Kidney (tissue), 13 donors: ENCODE measurements at regions not wholly inside any gene's neighbourhood (a gene's known extent, or its start where the extent isn't known, plus 50 kb on each side); places are given as distances from the start of the nearest gene placed in this dataset.

Experiments
- DNase-seq, 5 donors: peaks; one replicate each; pipeline ENCODE4 v3.0.0-alpha.2; 2013 to 2020
- FAIRE-seq: peaks from 2 replicates; lab custom pipeline; 2012; peaks lifted over from hg19 to GRCh38; lab: Jason Lieb, UNC
- H3K27ac ChIP-seq, 2 donors: one replicate each; pipeline ENCODE4 v1.7.0; 2013; ENCODE audit warnings: low read depth in 2 of 2, low read length in 2 of 2, inconsistent platforms in 1 of 2
- H3K27me3 ChIP-seq: one replicate; pipeline ENCODE4 v1.7.1; 2013; ENCODE audit warnings: low read length, inconsistent platforms; ENCODE audit not compliant: control insufficient read depth, insufficient read depth
- H3K36me3 ChIP-seq, 3 donors: one replicate each; pipeline versions ENCODE4 v1.7.0 to v1.7.1; 2013; ENCODE audit warnings: low read length in 3 of 3, control low read depth in 1 of 3, inconsistent platforms in 1 of 3; ENCODE audit not compliant: insufficient read depth in 3 of 3, control insufficient read depth in 2 of 3
- H3K4me1 ChIP-seq, 3 donors: one replicate each; pipeline versions ENCODE4 v1.7.0 to v1.7.1; 2013; ENCODE audit warnings: low read length in 3 of 3, inconsistent platforms in 1 of 3, low read depth in 1 of 3; ENCODE audit not compliant: control insufficient read depth in 2 of 3, insufficient read depth in 2 of 3
- H3K4me3 ChIP-seq, 3 donors: one replicate each; pipeline versions ENCODE4 v1.7.0 to v1.8.1; 2013; ENCODE audit warnings: low read length in 3 of 3, control low read depth in 1 of 3, inconsistent platforms in 1 of 3
- H3K9ac ChIP-seq, 3 donors: one replicate each; pipeline versions ENCODE4 v1.7.0 to v1.7.1; 2013; ENCODE audit warnings: low read length in 3 of 3, control low read depth in 1 of 3, inconsistent platforms in 1 of 3
- H3K9me3 ChIP-seq, 3 donors: one replicate each; pipeline versions ENCODE4 v1.7.0 to v1.7.1; 2013; ENCODE audit warnings: low read length in 3 of 3, control low read depth in 1 of 3, inconsistent platforms in 1 of 3; ENCODE audit not compliant: control insufficient read depth in 2 of 3, insufficient read depth in 1 of 3
- CTCF ChIP-seq: IDR thresholded peaks from 3 replicates; pipeline ENCODE4 v1.5.1; 2012; ENCODE audit warnings: mild to moderate bottlenecking, moderate library complexity, borderline replicate concordance; ENCODE audit not compliant: insufficient read depth; ENCODE audit errors: extremely low read depth
- intact Hi-C: fragments of 100-400 bp; cut with DNase I; formaldehyde crosslinking; loops from one replicate; pipeline ENCODE4 v1.11.1; 2022
- donor health status: control.
- donor health status: control.
- donor health status: control.
- donor health status: control.
- donor health status: control.
- donor health status: DM: yes; HTN: yes; CAD: no.
- donor health status: Normal renal cell carcinoma (clear cell type).

- no peak for FAIRE-seq
- no peaks in the 10 kb centered on the region for H3K9me3 ChIP-seq
- TF ChIP-seq CTCF, result no peak
- H3K27me3 ChIP-seq, result no peaks in the 10 kb centered on the region
- H3K4me1 ChIP-seq, result peaks cover 0 to 5% (median 0%) of the 10 kb centered on the region in 3 donors
- peak overlapping the region in 1 of 2 donors; percentile 69 for H3K27ac ChIP-seq
- H3K4me3 ChIP-seq, result no peak overlapping the region
- no peak for DNase-seq
- intact Hi-C loops, result no loop called here
- H3K9ac ChIP-seq, result no peak overlapping the region
- no peaks in the 10 kb centered on the region for H3K36me3 ChIP-seq
Observed at GRCh38 chr6:130603391-130603790, 223.8 kb upstream of the SMLR1 start.

GRCh38 chr6:130604841-130605399 lies 222.3 kb upstream of the SMLR1 start:
- no peak for TF ChIP-seq CTCF

GRCh38 chr6:130610303-130610702 lies 216.9 kb upstream of the SMLR1 start:
- Histone ChIP-seq H3K9me3 (no peaks in the 10 kb centered on the region), H3K9ac (no peak overlapping the region), H3K36me3 (no peaks in the 10 kb centered on the region), H3K27me3 (no peaks in the 10 kb centered on the region), H3K4me3 (no peak overlapping the region), H3K27ac (no peak overlapping the region), H3K4me1 (no peaks in the 10 kb centered on the region)
- DNase-seq, result peak in 1 of 5 donors; percentile 52
- intact Hi-C loops, result no loop called here
- no peak for FAIRE-seq
- no peak for TF ChIP-seq CTCF

More at GRCh38 chr6:130604841-130605399, 222.3 kb upstream of the SMLR1 start:
- H3K4me1 ChIP-seq, result peaks cover 0 to 5% (median 0%) of the 10 kb centered on the region in 3 donors
- DNase-seq, result peak in 2 of 5 donors; percentile 29 to 59
- H3K27ac ChIP-seq, result peak overlapping the region in 1 of 2 donors; percentile 65
- H3K4me3 ChIP-seq, result no peak overlapping the region
- H3K9ac ChIP-seq, result no peak overlapping the region
- no peaks in the 10 kb centered on the region for H3K36me3 ChIP-seq
- peak; percentile 33 for FAIRE-seq
- no peaks in the 10 kb centered on the region for H3K9me3 ChIP-seq
- intact Hi-C loops, result no loop called here
- H3K27me3 ChIP-seq, result no peaks in the 10 kb centered on the region

- Histone ChIP-seq H3K27me3 (no peaks in the 10 kb centered on the region), H3K4me3 (no peak overlapping the region), H3K36me3 (no peaks in the 10 kb centered on the region), H3K4me1 (no peaks in the 10 kb centered on the region), H3K27ac (no peak overlapping the region), H3K9me3 (no peaks in the 10 kb centered on the region), H3K9ac (no peak overlapping the region)
- TF ChIP-seq CTCF, result no peak
- FAIRE-seq (no peak), DNase-seq (no peak)
- intact Hi-C loops, result no loop called here
Observed at GRCh38 chr6:130611366-130611765, 215.8 kb upstream of the SMLR1 start.
